KBM-7 (cell line): ENCODE measurements at regions not wholly inside any gene's neighbourhood (a gene's known extent, or its start where the extent isn't known, plus 50 kb on each side); places are given as distances from the start of the nearest gene placed in this dataset.

ENCODE experiments used
- DNase-seq: peaks from one replicate; pipeline ENCODE4 v3.0.0-alpha.2; 2015
- in situ Hi-C: fragments of 300-500 bp; cut with MboI; formaldehyde crosslinking; loops from 2 replicates; pipeline ENCODE4 v1.14.3; 2020; ENCODE audit warnings: low sequenced_read_pairs, low pct_unique_long_range_greater_than_20kb, mixed read lengths

DNA sequence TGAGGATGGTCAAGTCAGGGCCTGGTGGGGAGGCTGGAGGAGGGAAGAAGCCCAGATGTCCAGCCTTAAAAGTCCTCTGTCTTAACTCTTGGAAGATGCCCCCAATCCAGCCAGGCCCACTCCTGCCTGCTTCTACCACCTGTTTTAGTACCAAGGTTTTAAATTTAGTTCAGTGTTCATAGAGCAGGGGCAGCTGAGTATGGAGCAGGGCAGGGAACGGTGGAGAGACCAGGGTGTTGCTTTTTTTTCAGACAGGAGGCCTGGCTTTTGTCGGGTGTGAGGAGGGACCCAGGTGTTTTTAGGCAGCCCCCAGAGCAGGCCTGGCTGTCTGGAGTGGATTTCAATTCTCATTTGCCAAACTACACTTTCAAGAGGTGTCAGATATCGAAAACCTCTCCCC, 278.8 kb downstream of the CDC5L start:
- DNase-seq = no peak
- in situ Hi-C loops = loop anchor here (25.0 kb wide), 1 partner anchor 746 kb away; no protein-coding TSS in a partner anchor

DNA sequence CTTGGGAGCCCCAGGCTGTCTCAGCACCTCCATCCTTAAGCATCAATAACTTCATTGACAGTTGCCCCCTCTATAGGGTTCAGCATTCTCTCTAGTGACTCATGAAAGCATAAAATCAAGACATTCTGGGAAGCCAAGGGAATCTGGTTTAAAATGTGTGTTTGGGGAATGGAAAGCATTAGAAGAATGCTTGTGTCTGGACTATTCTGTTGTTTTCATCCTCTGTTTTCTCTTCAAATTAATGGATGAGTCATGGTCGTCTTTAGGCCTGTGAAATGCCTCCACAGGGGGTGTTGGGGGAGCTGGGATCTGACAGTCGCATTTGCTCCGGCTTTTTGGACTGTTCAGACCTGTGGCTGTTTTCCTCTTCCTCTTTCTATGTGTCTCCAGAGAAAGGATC, 279.7 kb downstream of the CDC5L start:
- in situ Hi-C loops = loop anchor here (25.0 kb wide), 1 partner anchor 745 kb away; no protein-coding TSS in a partner anchor
- no peak for DNase-seq

DNA sequence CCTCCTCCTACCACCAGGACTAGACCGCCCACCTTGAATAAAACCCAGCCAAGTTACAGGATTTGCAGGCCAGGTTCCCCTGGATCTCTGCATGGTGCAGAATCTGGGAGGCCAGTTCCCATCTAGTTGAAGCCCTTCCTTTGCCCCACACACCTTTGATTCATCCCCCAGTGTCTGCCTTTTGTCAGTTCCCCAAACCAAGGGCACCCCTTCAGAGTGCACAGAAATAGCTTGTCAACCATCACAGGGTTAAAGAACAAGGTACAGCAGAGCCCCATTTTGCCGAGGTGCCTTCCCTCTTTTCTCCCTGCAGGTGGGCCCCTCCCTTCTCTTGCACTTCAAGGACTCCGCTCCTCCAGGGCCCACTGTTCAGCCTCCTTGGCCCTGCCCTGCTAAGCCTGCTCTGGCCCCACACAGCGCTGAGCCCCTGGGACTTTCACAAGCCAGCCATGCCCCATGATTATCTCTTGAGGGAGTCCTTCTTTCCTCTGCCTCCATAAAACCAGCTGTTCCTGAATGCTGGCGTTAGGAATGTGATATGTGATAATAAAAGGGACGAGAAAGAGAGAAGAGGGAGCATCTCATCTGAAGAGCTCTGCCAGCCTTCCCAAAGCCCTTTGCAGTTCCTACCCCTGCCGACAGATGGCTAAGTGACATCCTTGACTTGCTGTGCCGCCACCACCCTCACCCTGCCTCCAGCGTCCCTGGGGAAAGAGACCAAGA, 280.3 kb downstream of the CDC5L start:
- in situ Hi-C loops = loop anchor here (25.0 kb wide), 1 partner anchor 744 kb away; no protein-coding TSS in a partner anchor
- DNase-seq = no peak

DNA sequence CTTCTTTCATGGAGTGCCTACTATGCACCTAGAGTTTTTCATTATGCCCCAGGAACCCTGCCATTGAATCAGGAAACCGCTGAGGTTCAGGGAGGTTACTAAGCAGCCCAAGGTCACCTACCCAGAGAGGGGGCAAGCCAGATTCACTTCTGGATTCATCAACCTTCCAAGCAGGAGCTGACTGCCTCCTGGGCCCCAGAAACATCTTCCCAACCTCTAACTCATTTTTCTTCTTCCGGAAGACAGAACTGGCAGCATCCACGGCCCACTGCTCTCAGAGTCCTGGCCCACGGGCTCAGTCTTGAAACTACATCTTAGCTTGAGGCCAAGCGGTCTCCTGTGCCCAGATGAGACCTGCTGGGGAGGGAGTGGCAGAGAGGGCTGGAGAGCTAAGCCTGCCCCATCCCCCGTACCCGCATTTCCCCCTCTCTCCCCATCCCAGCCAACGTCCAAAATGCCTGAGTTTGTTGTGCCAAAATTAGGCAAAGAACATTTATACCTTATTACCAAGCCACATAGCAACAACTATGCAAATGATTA, 281.0 kb downstream of the CDC5L start:
- no peak for DNase-seq
- in situ Hi-C loops = loop anchor here (25.0 kb wide), 1 partner anchor 744 kb away; no protein-coding TSS in a partner anchor

DNA sequence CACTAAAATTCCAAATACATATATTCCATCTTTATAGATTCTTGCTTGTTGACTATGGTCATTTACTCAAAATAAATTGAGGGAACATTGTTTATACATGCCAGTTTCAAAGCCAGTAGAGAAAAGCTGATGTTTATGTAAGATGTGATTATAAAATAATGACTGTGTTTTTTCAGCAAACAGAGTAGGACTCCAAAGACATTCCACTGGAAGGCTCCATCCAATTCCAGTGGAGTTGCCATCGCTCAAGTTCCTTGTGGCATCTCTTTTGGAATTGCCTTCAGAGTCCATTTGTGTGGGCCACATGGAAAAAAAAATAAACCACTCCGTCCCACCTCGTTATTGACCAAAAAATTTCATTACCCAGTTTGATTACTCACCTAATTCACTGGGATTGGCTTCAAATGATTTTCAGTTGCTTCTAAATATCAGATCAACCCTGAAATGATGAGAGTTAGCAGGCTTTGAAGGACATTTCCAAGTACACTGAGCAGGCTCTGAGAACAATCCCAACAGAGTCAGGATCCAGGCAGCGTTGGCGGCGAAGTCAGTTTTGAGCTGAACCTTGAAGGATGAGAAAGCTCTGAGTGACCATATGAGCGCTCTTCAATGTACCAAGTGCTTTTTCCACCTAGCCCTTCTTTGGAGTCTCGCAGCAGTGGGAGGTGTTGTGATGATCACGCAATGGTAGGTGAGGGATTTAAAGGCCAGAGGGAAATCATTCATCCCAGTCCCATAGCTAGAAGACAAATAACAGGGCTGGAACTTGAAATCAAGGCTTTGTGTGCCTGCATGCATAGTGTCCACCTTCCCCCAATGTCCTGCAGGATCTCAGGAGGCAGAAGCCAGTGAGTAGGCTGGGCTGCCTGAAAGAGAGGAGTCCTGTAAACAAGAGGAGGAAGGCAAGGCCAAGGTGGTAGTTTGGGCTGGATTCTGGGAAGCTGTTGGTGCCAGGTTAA, 281.7 kb downstream of the CDC5L start:
- in situ Hi-C loops = loop anchor here (25.0 kb wide), 1 partner anchor 743 kb away; no protein-coding TSS in a partner anchor
- DNase-seq = no peak

DNA sequence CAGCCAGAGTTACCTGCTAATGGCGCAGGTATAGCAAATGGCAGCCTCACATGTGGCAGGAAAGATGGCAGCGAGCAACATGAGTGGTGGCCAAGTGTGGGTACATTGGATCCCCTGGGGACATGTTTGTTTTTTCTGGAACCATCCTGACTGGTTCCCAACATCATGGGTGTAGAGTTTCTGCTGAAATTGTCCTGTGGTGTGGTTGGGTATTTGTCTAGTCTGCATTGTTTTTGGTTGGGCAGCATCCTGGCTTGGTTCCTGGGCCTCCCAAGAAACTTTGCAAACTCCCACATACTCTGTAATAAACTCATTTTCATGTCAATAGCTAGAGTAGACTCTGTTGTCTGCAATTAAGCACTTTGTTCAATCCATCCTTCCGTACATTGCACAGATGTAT, 282.6 kb downstream of the CDC5L start:
- in situ Hi-C loops = loop anchor here (25.0 kb wide), 1 partner anchor 742 kb away; no protein-coding TSS in a partner anchor
- no peak for DNase-seq

DNA sequence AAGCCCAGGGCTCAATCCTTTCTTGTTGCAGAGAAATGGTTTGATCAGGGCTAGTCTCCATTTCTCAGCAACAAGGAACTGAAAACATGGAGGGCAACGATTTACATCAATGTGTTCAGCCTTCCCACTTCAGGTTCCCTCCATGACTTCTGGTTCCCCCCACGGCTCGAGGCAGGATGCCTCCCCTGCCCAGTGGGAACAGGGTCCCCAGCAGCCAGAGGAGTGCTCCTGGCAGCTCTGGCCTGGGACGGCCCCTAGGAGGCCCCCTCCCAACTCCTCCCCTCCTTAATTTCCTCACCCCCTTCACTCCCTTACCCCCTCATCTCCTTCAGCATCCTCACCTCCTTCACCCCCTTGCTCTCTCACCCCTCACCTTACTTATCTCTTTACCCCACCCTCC, 283.8 kb downstream of the CDC5L start:
- in situ Hi-C loops = loop anchor here (25.0 kb wide), 1 partner anchor 741 kb away; no protein-coding TSS in a partner anchor
- no peak for DNase-seq

DNA sequence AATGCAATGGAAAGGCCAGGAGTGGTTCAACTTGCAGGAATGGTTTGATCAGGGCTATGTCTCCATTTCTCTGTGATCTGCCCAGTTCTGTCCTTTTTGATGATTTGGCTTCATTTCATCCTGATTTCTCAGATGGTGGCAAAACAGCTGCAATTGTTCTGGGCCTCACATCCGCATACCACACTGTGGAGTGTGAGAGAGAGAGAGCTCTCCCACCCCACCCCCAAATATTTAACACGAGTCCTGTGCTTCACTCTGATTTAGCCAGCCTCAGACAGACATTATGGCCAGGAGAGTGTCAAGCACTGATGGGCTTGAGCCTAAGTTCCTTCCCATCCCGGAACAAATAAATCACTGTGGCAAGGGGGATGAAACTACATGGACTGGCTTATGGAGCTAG, 284.6 kb downstream of the CDC5L start:
- DNase-seq = no peak
- in situ Hi-C loops = loop anchor here (25.0 kb wide), 1 partner anchor 740 kb away; no protein-coding TSS in a partner anchor

DNA sequence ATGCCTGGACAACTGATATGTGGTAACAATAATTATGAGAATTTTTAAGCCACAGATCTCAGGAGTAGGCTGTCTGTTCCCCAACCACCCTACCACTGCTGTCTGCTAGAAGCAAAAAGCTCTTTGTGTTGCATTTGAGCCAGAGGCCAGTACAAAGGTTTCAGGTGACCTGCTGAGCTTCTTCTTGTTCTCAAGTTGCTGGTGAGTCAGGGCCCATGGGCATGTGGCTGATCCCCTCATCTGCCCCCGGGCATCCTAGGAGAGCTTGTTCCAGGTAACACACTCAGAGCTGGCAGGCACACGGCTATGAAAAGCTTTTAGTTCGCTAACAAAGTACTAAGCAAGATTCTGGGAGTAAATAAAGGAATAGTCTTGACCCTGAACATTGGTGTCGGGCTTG, 285.3 kb downstream of the CDC5L start:
- DNase-seq = no peak
- in situ Hi-C loops = loop anchor here (25.0 kb wide), 1 partner anchor 739 kb away; no protein-coding TSS in a partner anchor

DNA sequence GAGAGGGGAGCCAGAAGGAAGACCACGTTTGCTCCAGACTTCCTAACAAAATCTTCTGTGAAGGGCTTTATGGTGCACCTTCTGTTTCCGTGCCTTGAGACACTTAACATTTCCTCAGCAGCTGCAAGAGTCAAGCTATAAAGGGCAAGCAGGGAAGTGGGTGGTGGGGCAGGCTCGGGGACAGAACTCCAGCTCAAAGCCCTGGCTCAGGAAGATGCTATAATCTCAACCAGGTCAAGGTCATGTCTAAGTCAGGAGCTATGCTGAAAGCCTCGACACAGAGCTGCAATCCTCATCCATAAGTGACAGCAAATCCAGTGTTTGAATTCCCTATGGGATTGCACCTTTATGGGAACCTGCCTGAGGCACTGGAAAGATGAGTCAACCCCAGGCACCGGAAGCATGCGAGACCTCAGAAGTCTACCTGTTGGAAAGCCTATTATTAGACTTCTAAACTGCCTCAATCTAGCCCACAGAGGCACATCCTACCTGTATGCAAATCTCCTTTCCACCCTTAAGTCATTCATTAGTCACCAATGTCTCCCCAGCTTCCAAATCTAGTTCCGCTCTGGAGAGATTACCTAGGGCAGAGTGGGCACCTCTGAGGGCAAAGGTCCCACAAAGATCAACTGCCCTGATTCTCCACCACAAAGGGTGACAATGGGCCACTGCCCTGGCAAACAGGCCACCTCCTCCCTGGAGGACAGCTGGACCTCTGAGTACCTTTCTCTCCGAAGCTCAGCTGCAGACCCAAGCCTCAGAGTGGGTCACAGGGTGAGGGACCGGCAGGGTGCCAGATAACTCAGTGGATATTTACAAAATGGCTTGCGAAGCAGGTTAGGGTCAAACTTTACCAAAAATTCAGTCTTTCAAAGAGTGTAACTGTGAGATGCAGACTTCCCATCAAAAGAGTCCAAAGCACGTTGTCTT, 287.0 kb downstream of the CDC5L start:
- no peak for DNase-seq
- in situ Hi-C loops = loop anchor here (25.0 kb wide), 1 partner anchor 738 kb away; no protein-coding TSS in a partner anchor

DNA sequence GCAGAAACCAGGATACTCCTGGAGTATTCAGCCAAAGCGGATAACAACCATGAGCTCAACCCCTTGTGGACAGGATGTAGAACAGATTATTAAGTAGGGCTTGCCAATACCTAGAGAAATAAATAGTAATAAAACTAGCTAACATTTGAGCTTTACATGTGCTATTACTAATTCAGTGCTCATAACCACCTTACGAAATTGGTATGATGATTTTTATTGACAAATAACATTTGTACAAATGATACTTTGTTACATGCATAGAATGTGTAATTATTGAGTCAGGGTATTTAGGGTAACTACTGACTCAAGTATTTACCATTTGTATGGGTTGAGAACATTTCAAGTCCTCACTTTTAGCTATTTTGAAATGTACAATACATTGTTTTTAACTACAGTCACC, 287.9 kb downstream of the CDC5L start:
- no peak for DNase-seq
- in situ Hi-C loops = no loop called here

DNA sequence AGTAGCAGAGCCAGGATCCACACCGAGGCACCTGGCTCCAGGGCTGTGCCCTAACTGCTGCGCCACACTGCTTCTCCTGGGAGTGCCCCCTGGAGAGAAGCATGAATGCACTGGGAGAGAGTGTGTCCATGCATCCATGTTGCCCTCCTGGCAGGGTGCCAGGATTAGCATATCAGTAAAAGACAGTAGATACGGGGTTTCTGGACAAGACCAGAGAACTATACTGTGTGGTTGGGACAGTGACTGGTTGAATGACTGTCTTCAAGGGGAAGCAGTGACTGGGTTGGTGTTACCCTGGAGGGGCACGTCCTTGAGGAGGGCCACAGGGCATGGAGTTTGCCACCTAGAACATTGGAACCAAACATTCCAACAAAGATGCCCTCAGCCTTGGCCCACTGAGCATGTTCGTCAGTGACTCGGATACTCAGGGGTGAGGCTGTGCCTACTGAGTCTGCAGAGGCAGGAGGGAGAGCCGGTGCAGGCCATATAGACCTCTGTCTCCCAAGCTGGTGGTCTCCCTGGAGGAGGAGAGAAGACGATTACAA, 288.8 kb downstream of the CDC5L start:
- no peak for DNase-seq
- in situ Hi-C loops = no loop called here

DNA sequence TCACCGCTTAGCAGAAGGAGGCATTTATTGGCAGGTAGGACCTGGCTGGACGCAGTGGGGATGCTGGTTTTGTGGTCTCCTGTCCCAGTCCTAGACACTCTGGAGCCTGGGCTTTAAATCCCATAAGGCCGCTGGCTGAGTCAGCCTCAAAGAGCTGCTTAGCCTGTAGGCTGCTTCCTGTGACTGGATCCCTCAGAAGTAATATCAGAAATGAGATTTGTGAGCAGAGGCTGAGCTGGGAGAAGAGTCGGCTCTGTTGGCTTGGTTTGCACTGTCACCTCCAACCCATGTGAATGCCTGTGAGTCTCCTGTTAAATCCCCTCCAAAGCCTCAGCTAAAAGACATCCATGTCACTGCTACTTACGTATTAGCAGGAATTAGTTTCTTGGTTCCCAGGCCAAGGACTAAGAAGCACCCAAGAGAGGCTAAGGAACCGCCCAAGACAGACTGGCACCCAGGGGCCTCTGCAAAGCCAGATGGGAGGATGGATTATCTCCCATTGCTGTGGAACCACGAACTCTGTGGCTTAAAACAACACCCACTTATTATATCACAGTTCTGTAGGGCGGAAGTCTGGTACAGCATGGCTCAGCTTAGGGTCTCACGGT, 289.4 kb downstream of the CDC5L start:
- no peak for DNase-seq
- in situ Hi-C loops = no loop called here

DNA sequence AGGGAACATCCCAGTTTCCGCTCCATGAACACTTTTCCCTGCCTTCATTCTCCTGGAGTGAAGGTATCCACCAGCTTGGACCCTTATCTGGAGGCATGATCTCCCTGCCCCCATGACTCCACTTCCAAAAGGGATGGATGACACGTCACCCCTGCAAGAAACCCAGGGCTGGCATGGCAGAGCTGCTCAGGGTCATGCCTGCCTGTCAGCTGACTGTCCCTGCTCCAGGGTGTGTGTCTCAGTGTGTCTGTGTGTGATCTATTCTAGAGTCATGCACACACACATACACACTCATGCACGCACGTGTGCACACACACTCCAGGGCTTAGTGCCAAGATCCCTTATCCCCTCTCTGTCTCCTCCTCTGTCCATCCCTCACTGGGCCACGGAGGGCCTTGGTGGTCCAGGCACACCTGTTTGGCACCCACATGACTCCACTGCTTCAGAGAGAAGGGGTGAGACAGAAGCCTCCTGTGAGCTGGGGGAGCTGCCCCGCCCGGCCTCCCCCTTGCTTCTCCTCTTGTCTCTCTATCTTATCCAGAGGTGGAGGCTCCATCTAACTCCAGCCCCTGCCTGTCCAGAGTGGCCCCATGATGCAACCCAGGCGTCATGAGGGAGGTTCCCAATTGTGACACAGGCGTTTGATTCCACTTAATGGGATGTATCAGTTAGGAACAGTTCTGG, 290.9 kb downstream of the CDC5L start:
- in situ Hi-C loops = no loop called here
- DNase-seq = no peak

DNA sequence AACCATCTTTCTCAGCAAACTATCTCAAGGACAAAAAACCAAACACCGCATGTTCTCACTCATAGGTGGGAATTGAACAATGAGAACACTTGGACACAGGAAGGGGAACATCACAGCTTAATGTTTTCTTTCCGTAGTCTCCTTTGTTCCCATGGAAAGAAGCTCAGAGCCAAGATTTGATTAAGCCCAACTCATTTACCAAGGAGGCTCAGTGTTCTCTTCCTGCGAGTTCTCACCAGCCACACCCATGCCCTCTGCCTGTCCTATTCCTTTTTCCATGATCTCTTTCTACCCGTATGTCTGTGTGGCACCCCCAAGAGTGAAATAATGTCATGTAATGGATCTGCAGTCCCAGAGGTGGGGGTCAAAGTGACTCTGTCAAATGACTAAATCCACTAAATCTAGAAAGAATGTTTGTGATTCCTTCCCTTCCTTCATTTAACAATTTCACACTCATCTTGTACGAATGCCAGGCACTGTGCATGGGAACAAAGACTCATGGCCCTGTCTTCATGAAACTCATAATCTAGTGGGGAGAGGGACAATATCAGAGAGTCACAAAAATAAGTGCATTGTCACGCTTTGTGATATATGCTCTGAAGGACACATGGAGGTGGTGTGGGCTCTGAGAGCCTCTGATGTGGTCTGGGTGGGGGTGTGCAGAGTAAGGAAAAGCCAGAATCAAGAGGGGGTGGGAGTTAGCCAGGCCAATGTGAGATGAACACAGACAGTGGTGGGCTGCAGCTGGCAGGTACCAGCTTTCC, 292.1 kb downstream of the CDC5L start:
- in situ Hi-C loops = no loop called here
- DNase-seq = no peak

DNA sequence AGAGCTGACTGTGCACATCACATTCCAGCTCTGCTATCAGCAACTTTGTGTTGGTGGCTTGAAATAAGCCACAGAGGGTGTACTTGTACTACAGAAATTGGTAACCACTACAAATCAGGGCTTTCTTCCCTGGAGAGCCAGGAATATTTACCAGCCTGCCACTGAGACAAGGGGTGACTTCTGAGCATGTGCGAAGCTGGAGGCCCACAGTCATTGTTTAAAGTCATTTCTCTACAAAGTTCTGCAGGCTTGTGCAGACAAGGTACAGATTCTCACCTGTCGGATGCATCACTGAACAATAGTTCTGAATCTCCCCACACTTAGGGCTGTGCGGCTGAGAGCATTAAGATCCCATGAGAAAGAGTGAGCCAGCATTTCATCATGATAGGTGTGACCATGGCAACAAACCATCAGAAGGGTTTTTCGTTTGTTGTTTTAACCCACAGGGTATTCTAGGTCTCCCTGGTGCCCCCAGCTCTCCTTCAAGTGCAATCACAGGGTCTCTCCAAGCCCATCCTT, 292.8 kb downstream of the CDC5L start:
- DNase-seq = no peak
- in situ Hi-C loops = no loop called here
